ENCODE measurements at regions not wholly inside any gene's neighbourhood (a gene's known extent, or its start where the extent isn't known, plus 50 kb on each side); places are given as distances from the start of the nearest gene placed in this dataset.

DNA sequence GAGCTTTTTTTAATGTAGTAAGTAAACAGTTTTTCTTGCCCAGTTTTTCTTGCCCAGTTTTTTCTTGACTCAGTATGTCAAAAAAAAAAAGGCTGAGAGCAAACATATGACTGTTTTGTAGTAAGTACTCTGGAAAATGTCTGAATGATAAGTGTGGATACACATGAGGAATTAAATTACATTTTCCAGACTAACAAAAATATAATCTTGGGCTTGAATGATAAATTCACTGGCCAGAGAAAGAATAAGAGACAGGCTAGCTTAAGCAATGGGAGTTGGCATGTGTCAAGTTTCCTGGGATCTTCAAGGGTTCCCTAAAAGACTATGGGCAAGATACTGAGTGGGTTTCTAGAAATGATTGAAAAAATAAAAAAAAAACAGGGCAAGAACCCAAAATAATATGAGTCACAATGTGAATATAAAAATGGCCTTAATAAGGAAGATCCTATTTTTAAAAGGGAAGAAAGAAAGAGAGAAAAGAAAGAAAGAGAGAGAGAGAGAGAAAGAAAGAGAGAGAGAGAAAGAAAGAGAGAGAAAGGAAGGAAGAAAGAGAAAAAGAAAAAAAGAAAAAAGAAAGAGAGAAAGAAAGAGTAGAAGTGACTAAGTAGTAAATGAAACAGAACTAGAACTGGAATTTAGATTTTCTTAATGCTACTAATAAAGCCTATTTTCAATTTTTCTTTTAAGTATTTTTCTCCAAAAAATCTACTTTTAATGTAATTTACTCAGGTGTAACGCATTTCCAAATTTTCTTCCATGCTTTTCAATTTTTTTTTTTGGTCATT lies 60.2 kb downstream of the TFPI2 start:
- H3K36me3 Mint-ChIP-seq, result no peaks in the 10 kb centered on the region
- no peak overlapping the region for H3K27ac Mint-ChIP-seq
- CTCF ChIA-PET, result no interaction called here

DNA sequence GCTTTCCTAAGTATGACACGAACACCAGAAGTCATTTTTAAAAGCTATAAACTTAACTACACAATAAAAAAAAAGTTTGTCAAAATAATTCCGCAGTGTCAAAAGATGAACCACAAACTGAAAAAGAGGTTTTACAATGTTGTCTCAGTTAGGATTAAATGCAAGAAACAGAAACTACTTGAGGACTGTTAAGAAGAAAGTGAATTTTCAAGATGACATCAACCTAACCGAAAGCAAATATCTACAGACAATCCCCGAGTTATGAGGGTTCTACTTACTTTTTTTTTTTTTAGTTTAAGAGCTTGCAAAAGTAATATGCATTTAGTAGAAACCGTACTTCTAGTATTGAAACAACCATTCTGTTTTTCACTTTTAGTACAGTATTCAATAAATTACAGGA lies 62.3 kb downstream of the TFPI2 start:
- H3K27ac ChIP-seq (ENCODE audit: low read depth, low read length), result no peak overlapping the region
- Mint-ChIP-seq H3K4me1 (no peaks in the 10 kb centered on the region), H3K36me3 (no peaks in the 10 kb centered on the region), H3K27ac (no peak overlapping the region), H3K9me3 (peaks cover 0 to 6% (median 0%) of the 10 kb centered on the region in 5 donors), H3K4me3 (no peak overlapping the region), H3K27me3 (no peaks in the 10 kb centered on the region)
- no peaks in the 10 kb centered on the region for H3K4me1 ChIP-seq (ENCODE audit: insufficient read depth, low read length)
- H3K36me3 ChIP-seq (ENCODE audit: insufficient read depth, low read length), result no peaks in the 10 kb centered on the region
- CTCF ChIA-PET, result no interaction called here
- H3K27me3 ChIP-seq (ENCODE audit: insufficient read depth, low read length, poor library complexity, severe bottlenecking), result no peaks in the 10 kb centered on the region
- no peaks in the 10 kb centered on the region for H3K9me3 ChIP-seq (ENCODE audit: low read length)
- DNase-seq, result no peak
- H3K4me3 ChIP-seq (ENCODE audit: low read length), result no peak overlapping the region
- POLR2A ChIA-PET, result no interaction called here

More for the DNA sequence above, 60.2 kb downstream of the TFPI2 start:
- no peak for DNase-seq
- H3K27ac ChIP-seq (ENCODE audit: low read depth, low read length), result no peak overlapping the region
- H3K9me3 ChIP-seq (ENCODE audit: low read length), result no peaks in the 10 kb centered on the region
- Mint-ChIP-seq H3K4me1 (no peaks in the 10 kb centered on the region), H3K9me3 (peaks cover 0 to 6% (median 0%) of the 10 kb centered on the region in 5 donors), H3K4me3 (no peak overlapping the region), H3K27me3 (no peaks in the 10 kb centered on the region)
- POLR2A ChIA-PET, result no interaction called here
- no peaks in the 10 kb centered on the region for H3K27me3 ChIP-seq (ENCODE audit: insufficient read depth, low read length, poor library complexity, severe bottlenecking)
- no peaks in the 10 kb centered on the region for H3K4me1 ChIP-seq (ENCODE audit: insufficient read depth, low read length)
- no peaks in the 10 kb centered on the region for H3K36me3 ChIP-seq (ENCODE audit: insufficient read depth, low read length)
- H3K4me3 ChIP-seq (ENCODE audit: low read length), result no peak overlapping the region

DNA sequence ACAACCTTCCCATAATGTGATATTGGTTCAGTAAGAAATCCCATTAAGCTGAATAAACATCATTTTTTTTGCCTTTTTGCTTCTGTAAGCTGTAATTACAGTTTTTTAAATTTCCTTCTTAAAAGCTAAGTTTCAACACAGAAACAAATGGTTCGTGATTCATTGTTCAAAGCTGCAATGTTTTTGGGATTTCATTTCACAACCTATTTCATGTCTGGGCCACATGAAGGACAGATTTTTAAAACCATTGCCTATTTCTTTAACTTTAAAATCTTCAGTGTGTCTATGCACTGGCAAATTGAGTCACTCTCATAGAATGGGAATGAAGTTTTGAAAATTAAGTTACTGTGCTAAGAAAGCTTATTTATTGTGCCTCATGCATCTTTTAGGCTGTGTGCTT lies 66.9 kb downstream of the TFPI2 start:
- Mint-ChIP-seq H3K4me3 (no peak overlapping the region), H3K9me3 (peaks cover 0 to 2% (median 0%) of the 10 kb centered on the region in 5 donors), H3K27me3 (no peaks in the 10 kb centered on the region), H3K36me3 (no peaks in the 10 kb centered on the region), H3K4me1 (no peaks in the 10 kb centered on the region), H3K27ac (no peak overlapping the region)
- H3K9me3 ChIP-seq (ENCODE audit: low read length), result no peaks in the 10 kb centered on the region
- no peaks in the 10 kb centered on the region for H3K4me1 ChIP-seq (ENCODE audit: insufficient read depth, low read length)
- DNase-seq, result no peak
- CTCF ChIA-PET, result no interaction called here
- POLR2A ChIA-PET, result no interaction called here
- no peak overlapping the region for H3K27ac ChIP-seq (ENCODE audit: low read depth, low read length)
- no peaks in the 10 kb centered on the region for H3K36me3 ChIP-seq (ENCODE audit: insufficient read depth, low read length)
- no peak overlapping the region for H3K4me3 ChIP-seq (ENCODE audit: low read length)
- H3K27me3 ChIP-seq (ENCODE audit: insufficient read depth, low read length, poor library complexity, severe bottlenecking), result no peaks in the 10 kb centered on the region

- no peak for DNase-seq
- Mint-ChIP-seq H3K4me3 (no peak overlapping the region), H3K9me3 (peaks cover 0 to 2% (median 0%) of the 10 kb centered on the region in 5 donors), H3K36me3 (no peaks in the 10 kb centered on the region), H3K27ac (no peak overlapping the region), H3K4me1 (no peaks in the 10 kb centered on the region), H3K27me3 (no peaks in the 10 kb centered on the region)
- POLR2A ChIA-PET, result no interaction called here
- no peak overlapping the region for H3K4me3 ChIP-seq (ENCODE audit: low read length)
- CTCF ChIA-PET, result no interaction called here
- no peaks in the 10 kb centered on the region for H3K27me3 ChIP-seq (ENCODE audit: insufficient read depth, low read length, poor library complexity, severe bottlenecking)
- H3K9me3 ChIP-seq (ENCODE audit: low read length), result no peaks in the 10 kb centered on the region
- no peaks in the 10 kb centered on the region for H3K36me3 ChIP-seq (ENCODE audit: insufficient read depth, low read length)
- no peak overlapping the region for H3K27ac ChIP-seq (ENCODE audit: low read depth, low read length)
- H3K4me1 ChIP-seq (ENCODE audit: insufficient read depth, low read length), result no peaks in the 10 kb centered on the region
Observed at GRCh38 chr7:93821463-93821862, 69.1 kb downstream of the TFPI2 start.

- no peak overlapping the region for H3K27ac Mint-ChIP-seq
- no peaks in the 10 kb centered on the region for H3K36me3 ChIP-seq (ENCODE audit: insufficient read depth, low read length)
- no peaks in the 10 kb centered on the region for H3K36me3 Mint-ChIP-seq
- no peaks in the 10 kb centered on the region for H3K4me1 ChIP-seq (ENCODE audit: insufficient read depth, low read length)
- no peaks in the 10 kb centered on the region for H3K4me1 Mint-ChIP-seq
- ChIA-PET CTCF (no interaction called here), POLR2A (no interaction called here)
- DNase-seq, result no peak
- no peaks in the 10 kb centered on the region for H3K27me3 ChIP-seq (ENCODE audit: insufficient read depth, low read length, poor library complexity, severe bottlenecking)
- no peaks in the 10 kb centered on the region for H3K27me3 Mint-ChIP-seq
- no peak overlapping the region for H3K4me3 ChIP-seq (ENCODE audit: low read length)
- H3K27ac ChIP-seq (ENCODE audit: low read depth, low read length), result no peak overlapping the region
- no peak overlapping the region for H3K4me3 Mint-ChIP-seq
- no peaks in the 10 kb centered on the region for H3K9me3 ChIP-seq (ENCODE audit: low read length)
- H3K9me3 Mint-ChIP-seq, result peaks cover 0 to 2% (median 0%) of the 10 kb centered on the region in 5 donors
Observed at GRCh38 chr7:93819699-93820098, 70.9 kb downstream of the TFPI2 start.

DNA sequence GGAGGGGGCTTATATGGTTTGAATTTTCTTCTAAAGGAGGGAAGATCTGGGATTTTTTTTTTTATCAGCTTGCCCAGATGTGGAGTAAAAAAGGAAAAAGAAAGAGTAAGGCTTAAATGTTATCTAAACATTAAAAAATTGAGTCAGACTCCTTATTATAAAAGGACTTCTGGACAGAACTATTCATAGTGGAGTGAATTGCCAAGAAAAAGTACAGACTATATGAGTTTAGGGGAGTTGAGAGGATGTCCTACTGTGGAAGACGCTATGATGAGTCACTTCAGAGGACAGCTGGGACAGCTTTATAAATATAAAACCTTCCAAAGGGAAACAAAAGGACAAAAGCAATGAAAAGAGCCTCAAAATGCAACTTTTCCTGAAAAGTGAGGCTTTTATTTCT lies 73.0 kb downstream of the TFPI2 start:
- no peak overlapping the region for H3K4me3 Mint-ChIP-seq
- no peak for DNase-seq
- H3K27me3 Mint-ChIP-seq, result no peaks in the 10 kb centered on the region
- H3K9me3 Mint-ChIP-seq, result peaks cover 0 to 2% (median 0%) of the 10 kb centered on the region in 5 donors
- no peaks in the 10 kb centered on the region for H3K36me3 Mint-ChIP-seq
- H3K9me3 ChIP-seq (ENCODE audit: low read length), result no peaks in the 10 kb centered on the region
- H3K27ac ChIP-seq (ENCODE audit: low read depth, low read length), result no peak overlapping the region
- ChIA-PET CTCF (no interaction called here), POLR2A (no interaction called here)
- no peaks in the 10 kb centered on the region for H3K27me3 ChIP-seq (ENCODE audit: insufficient read depth, low read length, poor library complexity, severe bottlenecking)
- no peaks in the 10 kb centered on the region for H3K36me3 ChIP-seq (ENCODE audit: insufficient read depth, low read length)
- no peaks in the 10 kb centered on the region for H3K4me1 Mint-ChIP-seq
- no peak overlapping the region for H3K4me3 ChIP-seq (ENCODE audit: low read length)
- H3K27ac Mint-ChIP-seq, result peak overlapping the region in 1 of 8 donors; percentile 27
- no peaks in the 10 kb centered on the region for H3K4me1 ChIP-seq (ENCODE audit: insufficient read depth, low read length)

GRCh38 chr7:93817004-93817403 lies 73.5 kb downstream of the TFPI2 start:
- Histone ChIP-seq H3K4me3 (ENCODE audit: low read length) (no peak overlapping the region), H3K9me3 (ENCODE audit: low read length) (no peaks in the 10 kb centered on the region), H3K27me3 (ENCODE audit: insufficient read depth, low read length, poor library complexity, severe bottlenecking) (no peaks in the 10 kb centered on the region), H3K36me3 (ENCODE audit: insufficient read depth, low read length) (no peaks in the 10 kb centered on the region), H3K27ac (ENCODE audit: low read depth, low read length) (no peak overlapping the region), H3K4me1 (ENCODE audit: insufficient read depth, low read length) (no peaks in the 10 kb centered on the region)
- no peaks in the 10 kb centered on the region for H3K36me3 Mint-ChIP-seq
- peaks cover 0 to 2% (median 0%) of the 10 kb centered on the region in 5 donors for H3K9me3 Mint-ChIP-seq
- H3K27ac Mint-ChIP-seq, result no peak overlapping the region
- DNase-seq, result no peak
- POLR2A ChIA-PET, result no interaction called here
- CTCF ChIA-PET, result no interaction called here
- no peaks in the 10 kb centered on the region for H3K27me3 Mint-ChIP-seq
- no peaks in the 10 kb centered on the region for H3K4me1 Mint-ChIP-seq
- H3K4me3 Mint-ChIP-seq, result no peak overlapping the region

DNA sequence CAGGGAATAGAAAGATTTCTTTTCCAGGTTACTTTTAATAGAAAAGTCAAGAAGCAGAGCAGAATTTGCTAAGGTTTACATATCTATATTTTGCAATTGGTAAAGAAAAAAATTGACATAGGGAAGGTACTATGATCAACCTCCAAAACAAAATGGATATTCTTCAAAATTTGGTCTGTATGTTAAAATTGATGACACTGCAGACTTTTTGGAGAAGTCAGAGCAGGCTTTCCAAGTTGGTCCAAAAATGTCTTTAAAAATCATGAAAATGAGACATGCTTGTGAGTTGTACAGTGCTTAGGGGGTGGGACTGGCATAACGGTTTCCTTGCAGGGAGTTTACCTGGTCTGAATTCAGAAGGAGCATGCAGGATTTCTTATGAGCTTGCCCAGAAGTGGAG lies 77.0 kb downstream of the TFPI2 start:
- H3K4me1 Mint-ChIP-seq, result no peaks in the 10 kb centered on the region

More for the DNA sequence above, 77.0 kb downstream of the TFPI2 start:
- H3K27me3 ChIP-seq (ENCODE audit: insufficient read depth, low read length, poor library complexity, severe bottlenecking), result no peaks in the 10 kb centered on the region
- DNase-seq, result no peak
- CTCF ChIA-PET, result no interaction called here
- no peaks in the 10 kb centered on the region for H3K36me3 ChIP-seq (ENCODE audit: insufficient read depth, low read length)
- Mint-ChIP-seq H3K9me3 (peaks cover 0 to 2% (median 0%) of the 10 kb centered on the region in 5 donors), H3K4me3 (no peak overlapping the region), H3K27me3 (no peaks in the 10 kb centered on the region), H3K36me3 (no peaks in the 10 kb centered on the region), H3K27ac (no peak overlapping the region)
- no peak overlapping the region for H3K4me3 ChIP-seq (ENCODE audit: low read length)
- no peaks in the 10 kb centered on the region for H3K4me1 ChIP-seq (ENCODE audit: insufficient read depth, low read length)
- POLR2A ChIA-PET, result no interaction called here
- no peaks in the 10 kb centered on the region for H3K9me3 ChIP-seq (ENCODE audit: low read length)
- no peak overlapping the region for H3K27ac ChIP-seq (ENCODE audit: low read depth, low read length)
